Keratinocyte (primary cell): ENCODE measurements at regions not wholly inside any gene's neighbourhood (a gene's known extent, or its start where the extent isn't known, plus 50 kb on each side); places are given as distances from the start of the nearest gene placed in this dataset.
"Not testable (repeated sequence)": the region's sequence is repeated elsewhere in the genome, so short reads cannot be mapped to it uniquely, and the experiment has no call there.

ENCODE experiments used
- DNase-seq: peaks from one replicate; pipeline ENCODE4 v3.0.0-alpha.2; 2011; ENCODE audit warnings: low read depth, missing footprints, low spot score
- FAIRE-seq: peaks from 2 replicates; lab custom pipeline; 2011; peaks lifted over from hg19 to GRCh38; lab: Jason Lieb, UNC
- H2AFZ ChIP-seq: 2 replicates; pipeline ENCODE4 v1.6.0; 2012; ENCODE audit warnings: low read length, control low read depth, inconsistent platforms; ENCODE audit not compliant: control insufficient read depth
- H3K27ac ChIP-seq: 2 replicates; pipeline ENCODE4 v1.5.1; 2011; ENCODE audit warnings: low read length; ENCODE audit not compliant: control insufficient read depth, insufficient read depth
- H3K27me3 ChIP-seq: 3 replicates; pipeline ENCODE4 v1.6.0; 2011; ENCODE audit warnings: low read length; ENCODE audit not compliant: control insufficient read depth, insufficient read depth; ENCODE audit errors: extremely low read depth
- H3K36me3 ChIP-seq, 2 experiments: 2 replicates in 1 of 2; 3 replicates in 1 of 2; pipeline ENCODE4 v1.5.1; 2011; ENCODE audit warnings: low read length in 2 of 2, mild to moderate bottlenecking in 1 of 2; ENCODE audit not compliant: control insufficient read depth in 2 of 2, insufficient read depth in 2 of 2; ENCODE audit errors: extremely low read depth in 1 of 2
- H3K4me1 ChIP-seq: 3 replicates; pipeline ENCODE4 v1.5.1; 2011; ENCODE audit warnings: low read length; ENCODE audit not compliant: control insufficient read depth, insufficient read depth; ENCODE audit errors: extremely low read depth
- H3K4me2 ChIP-seq: 3 replicates; pipeline ENCODE4 v1.6.0; 2011; ENCODE audit warnings: low read depth, low read length; ENCODE audit not compliant: control insufficient read depth, insufficient read depth; ENCODE audit errors: extremely low read depth
- H3K4me3 ChIP-seq, 3 experiments: fragments of 200-600 bp in 1 of 3; sonication (generic) in 1 of 3; 2 replicates in 2 of 3; 3 replicates in 1 of 3; pipeline ENCODE4 v1.5.1; 2011 to 2016; ENCODE audit warnings: low read length in 3 of 3, mild to moderate bottlenecking in 3 of 3, control low read depth in 2 of 3, inconsistent platforms in 1 of 3, low read depth in 1 of 3, mixed read lengths in 1 of 3, mixed run types in 1 of 3, moderate library complexity in 1 of 3; ENCODE audit not compliant: control insufficient read depth in 2 of 3, insufficient read depth in 2 of 3; ENCODE audit errors: extremely low read depth in 1 of 3
- H3K79me2 ChIP-seq: 2 replicates; pipeline ENCODE4 v1.6.0; 2012; ENCODE audit warnings: low read length; ENCODE audit not compliant: control insufficient read depth, insufficient read depth
- H3K9ac ChIP-seq: 3 replicates; pipeline ENCODE4 v1.6.0; 2011; ENCODE audit warnings: low read length; ENCODE audit not compliant: control insufficient read depth, insufficient read depth; ENCODE audit errors: extremely low read depth
- H3K9me1 ChIP-seq: 3 replicates; pipeline ENCODE4 v1.6.0; 2011; ENCODE audit warnings: low read length; ENCODE audit not compliant: control insufficient read depth, insufficient read depth; ENCODE audit errors: extremely low read depth
- H3K9me3 ChIP-seq: 2 replicates; pipeline ENCODE4 v1.5.1; 2012; ENCODE audit warnings: low read depth, low read length; ENCODE audit not compliant: control insufficient read depth
- H4K20me1 ChIP-seq: 3 replicates; pipeline ENCODE4 v1.6.0; 2011; ENCODE audit warnings: low read length; ENCODE audit not compliant: control insufficient read depth, insufficient read depth; ENCODE audit errors: extremely low read depth
- CTCF ChIP-seq, 3 experiments: IDR thresholded peaks in 1 of 3; conservative IDR thresholded peaks in 1 of 3; optimal IDR thresholded peaks in 1 of 3; 2 replicates in 2 of 3; 3 replicates in 1 of 3; pipeline versions ENCODE3 to v1.5.1; 2011; ENCODE audit warnings: low read length in 3 of 3, mild to moderate bottlenecking in 3 of 3, moderate library complexity in 2 of 3, control low read depth in 1 of 3, inconsistent platforms in 1 of 3; ENCODE audit not compliant: insufficient read depth in 2 of 3; ENCODE audit errors: extremely low read depth in 1 of 3
- EZH2 ChIP-seq: IDR thresholded peaks from one replicate; pipeline ENCODE4 v1.6.1; 2012; ENCODE audit warnings: inconsistent platforms, mild to moderate bottlenecking, low read length, moderate library complexity
- dilution Hi-C: fragments of 300-500 bp; cut with MboI; formaldehyde crosslinking; loops from one replicate; pipeline ENCODE4 v1.7.0; 2020; ENCODE audit warnings: low sequenced_read_pairs; ENCODE audit not compliant: extremely low pct_ligation_motif_present

- H3K9me1 ChIP-seq: no peaks in the 10 kb centered on the region
- no peak overlapping the region for H2AFZ ChIP-seq
- no peaks in the 10 kb centered on the region for H3K27me3 ChIP-seq
- no peaks in the 10 kb centered on the region for H3K9me3 ChIP-seq
- H3K27ac ChIP-seq: no peak overlapping the region
- FAIRE-seq: no peak
- DNase-seq: no peak
- TF ChIP-seq CTCF (optimal IDR thresholded peaks at IDR 0.05 in 1 of 3, IDR thresholded peaks at IDR 0.05 in 1 of 3, conservative IDR thresholded peaks at IDR 0.05 in 1 of 3; ENCODE audit: extremely low read depth in 1 of 3, insufficient read depth in 2 of 3, low read length in 3 of 3) (no peak), EZH2 (no peak)
- H3K4me2 ChIP-seq: no peak overlapping the region
- dilution Hi-C loops: no loop called here
- H3K4me3 ChIP-seq: no peak overlapping the region
- no peaks in the 10 kb centered on the region for H4K20me1 ChIP-seq
- no peak overlapping the region for H3K9ac ChIP-seq
- H3K4me1 ChIP-seq: no peaks in the 10 kb centered on the region
- H3K36me3 ChIP-seq: no peaks in the 10 kb centered on the region
- H3K79me2 ChIP-seq: no peaks in the 10 kb centered on the region
Measured at GRCh38 chr20:52303281-52303950, 111.8 kb upstream of the ZFP64 start.

GRCh38 chr20:52302736-52303135 is 111.2 kb upstream of the ZFP64 start:
- Histone ChIP-seq H3K79me2 (no peaks in the 10 kb centered on the region), H3K4me3 (no peak overlapping the region), H3K9me3 (no peaks in the 10 kb centered on the region), H3K4me2 (no peak overlapping the region), H3K27me3 (no peaks in the 10 kb centered on the region), H2AFZ (no peak overlapping the region), H3K9ac (no peak overlapping the region), H3K9me1 (no peaks in the 10 kb centered on the region), H4K20me1 (no peaks in the 10 kb centered on the region), H3K36me3 (no peaks in the 10 kb centered on the region), H3K27ac (no peak overlapping the region), H3K4me1 (no peaks in the 10 kb centered on the region)
- no peak for DNase-seq
- FAIRE-seq: no peak
- dilution Hi-C loops: no loop called here
- TF ChIP-seq EZH2 (no peak), CTCF (optimal IDR thresholded peaks at IDR 0.05 in 1 of 3, IDR thresholded peaks at IDR 0.05 in 1 of 3, conservative IDR thresholded peaks at IDR 0.05 in 1 of 3; ENCODE audit: extremely low read depth in 1 of 3, insufficient read depth in 2 of 3, low read length in 3 of 3) (no peak)

- H2AFZ ChIP-seq, DNase-seq, H3K4me2 ChIP-seq, H3K9me1 ChIP-seq, H3K27me3 ChIP-seq, H3K36me3 ChIP-seq, H3K27ac ChIP-seq, FAIRE-seq, H3K9ac ChIP-seq, H3K9me3 ChIP-seq, H3K79me2 ChIP-seq, H3K4me3 ChIP-seq, dilution Hi-C loops, H4K20me1 ChIP-seq, H3K4me1 ChIP-seq: not testable (repeated sequence)
Measured at GRCh38 chr20:52302051-52302450, 110.5 kb upstream of the ZFP64 start.
